MCF 10A (cell line): ENCODE measurements at regions not wholly inside any gene's neighbourhood (a gene's known extent, or its start where the extent isn't known, plus 50 kb on each side); places are given as distances from the start of the nearest gene placed in this dataset.
"Not testable (repeated sequence)": the region's sequence is repeated elsewhere in the genome, so short reads cannot be mapped to it uniquely, and the experiment has no call there.

ENCODE experiments used
- BruUV-seq: library from RNA; stranded (reverse); fragments of 400-500 nt; replicated peaks from 2 replicates; lab custom pipeline; 2021; lab: Mats Ljungman, UMichigan
- CTCF ChIA-PET: fragments of 300-600 bp; sonication (Branson Sonifier 250); formaldehyde crosslinking; extraction: SDS; loops from one replicate; lab custom pipeline; 2021; ENCODE audit warnings: antibody characterized with exemption, inconsistent platforms; lab: Yijun Ruan, JAX
- POLR2A ChIA-PET: fragments of 300-600, 350-650 bp; sonication (Branson Sonifier 250); formaldehyde crosslinking; extraction: SDS; loops from one replicate; lab custom pipeline; 2020; ENCODE audit warnings: antibody characterized with exemption, inconsistent platforms; lab: Yijun Ruan, JAX
- DNase-seq: peaks from one replicate; pipeline ENCODE4 v3.0.0-alpha.2; 2018; ENCODE audit not compliant: unreplicated experiment
- H3K27ac Mint-ChIP-seq: one replicate; pipeline ENCODE4 v1.8.0; 2022; ENCODE audit warnings: mild to moderate bottlenecking, low read depth, mixed read lengths; ENCODE audit not compliant: unreplicated experiment
- H3K27me3 Mint-ChIP-seq: one replicate; pipeline ENCODE4 v1.8.0; 2022; ENCODE audit warnings: mixed read lengths; ENCODE audit not compliant: insufficient read depth, unreplicated experiment
- H3K36me3 Mint-ChIP-seq: one replicate; pipeline ENCODE4 v1.8.0; 2022; ENCODE audit warnings: mild to moderate bottlenecking, moderate library complexity, mixed read lengths; ENCODE audit not compliant: insufficient read depth, unreplicated experiment
- H3K4me1 Mint-ChIP-seq: one replicate; pipeline ENCODE4 v1.8.0; 2022; ENCODE audit warnings: mixed read lengths; ENCODE audit not compliant: insufficient read depth, unreplicated experiment
- H3K4me3 Mint-ChIP-seq: one replicate; pipeline ENCODE4 v1.8.0; 2022; ENCODE audit warnings: mild to moderate bottlenecking, moderate library complexity, mixed read lengths; ENCODE audit not compliant: unreplicated experiment
- H3K9me3 Mint-ChIP-seq: one replicate; pipeline ENCODE4 v1.8.0; 2022; ENCODE audit warnings: mixed read lengths; ENCODE audit not compliant: unreplicated experiment
- intact Hi-C: fragments of 100-400 bp; cut with micrococcal nuclease; formaldehyde crosslinking; loops from 2 replicates; pipeline ENCODE4 v1.14.1; 2022
- TF ChIP-seq, protein P1 (sequence below): fragments of 200-600 bp; IDR thresholded peaks from one replicate; pipeline ENCODE4 v1.8.0; 2022; ENCODE audit warnings: antibody characterized with exemption, mild to moderate bottlenecking; ENCODE audit not compliant: unreplicated experiment

DNA sequence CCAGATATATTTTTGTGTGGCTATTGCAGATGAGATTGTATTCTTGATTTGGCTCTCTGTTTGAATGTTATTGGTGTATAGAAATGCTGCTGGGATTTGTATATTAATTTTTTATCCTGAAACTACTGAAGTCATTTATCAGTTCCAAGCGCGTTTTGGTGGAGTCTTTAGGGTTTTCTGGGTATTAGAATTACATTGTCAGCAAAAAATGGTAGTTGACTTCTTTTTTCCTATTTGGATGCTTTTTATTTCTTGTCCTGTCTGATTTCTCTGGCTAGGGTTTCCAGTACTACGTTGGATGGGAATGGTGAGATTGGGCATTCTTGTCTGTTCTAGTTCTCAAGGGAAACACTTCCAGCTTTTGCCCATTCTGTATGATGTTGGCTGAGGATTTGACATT is 415.5 kb upstream of the CHRM2 start:
- TF ChIP-seq, protein P1, sequence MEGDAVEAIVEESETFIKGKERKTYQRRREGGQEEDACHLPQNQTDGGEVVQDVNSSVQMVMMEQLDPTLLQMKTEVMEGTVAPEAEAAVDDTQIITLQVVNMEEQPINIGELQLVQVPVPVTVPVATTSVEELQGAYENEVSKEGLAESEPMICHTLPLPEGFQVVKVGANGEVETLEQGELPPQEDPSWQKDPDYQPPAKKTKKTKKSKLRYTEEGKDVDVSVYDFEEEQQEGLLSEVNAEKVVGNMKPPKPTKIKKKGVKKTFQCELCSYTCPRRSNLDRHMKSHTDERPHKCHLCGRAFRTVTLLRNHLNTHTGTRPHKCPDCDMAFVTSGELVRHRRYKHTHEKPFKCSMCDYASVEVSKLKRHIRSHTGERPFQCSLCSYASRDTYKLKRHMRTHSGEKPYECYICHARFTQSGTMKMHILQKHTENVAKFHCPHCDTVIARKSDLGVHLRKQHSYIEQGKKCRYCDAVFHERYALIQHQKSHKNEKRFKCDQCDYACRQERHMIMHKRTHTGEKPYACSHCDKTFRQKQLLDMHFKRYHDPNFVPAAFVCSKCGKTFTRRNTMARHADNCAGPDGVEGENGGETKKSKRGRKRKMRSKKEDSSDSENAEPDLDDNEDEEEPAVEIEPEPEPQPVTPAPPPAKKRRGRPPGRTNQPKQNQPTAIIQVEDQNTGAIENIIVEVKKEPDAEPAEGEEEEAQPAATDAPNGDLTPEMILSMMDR: no peak

GRCh38 chr7:136446751-136447150 is 421.7 kb upstream of the CHRM2 start:
- no peak overlapping the region for H3K27ac Mint-ChIP-seq
- POLR2A ChIA-PET: no interaction called here
- BruUV-seq: no TSS peak

More for the DNA sequence above, 415.5 kb upstream of the CHRM2 start:
- Mint-ChIP-seq H3K27me3 (no peaks in the 10 kb centered on the region), H3K27ac (no peak overlapping the region), H3K9me3 (peaks cover 9% of the 10 kb centered on the region), H3K4me1 (no peaks in the 10 kb centered on the region), H3K36me3 (no peaks in the 10 kb centered on the region), H3K4me3 (no peak overlapping the region)
- POLR2A ChIA-PET: no interaction called here
- no peak for DNase-seq
- CTCF ChIA-PET: no interaction called here
- no TSS peak for BruUV-seq
- intact Hi-C loops: no loop called here

GRCh38 chr7:136441835-136442234 is 426.6 kb upstream of the CHRM2 start:
- Mint-ChIP-seq H3K27ac (no peak overlapping the region), H3K4me1 (no peaks in the 10 kb centered on the region), H3K9me3 (no peaks in the 10 kb centered on the region), H3K36me3 (no peaks in the 10 kb centered on the region), H3K4me3 (no peak overlapping the region), H3K27me3 (peaks cover 12% of the 10 kb centered on the region)
- TF ChIP-seq, protein P1: no peak
- ChIA-PET POLR2A (no interaction called here), CTCF (no interaction called here)
- no peak for DNase-seq
- BruUV-seq: no TSS peak
- intact Hi-C loops: no loop called here

More at GRCh38 chr7:136446751-136447150, 421.7 kb upstream of the CHRM2 start:
- H3K36me3 Mint-ChIP-seq: no peaks in the 10 kb centered on the region
- CTCF ChIA-PET: interaction anchor here (0.9 kb wide), 1 partner anchor 240 kb away, joined by 3 read pairs; no protein-coding TSS in a partner anchor
- no peaks in the 10 kb centered on the region for H3K9me3 Mint-ChIP-seq
- H3K27me3 Mint-ChIP-seq: peaks cover 11% of the 10 kb centered on the region
- no peak for DNase-seq
- intact Hi-C loops: no loop called here
- TF ChIP-seq, protein P1: no peak
- H3K4me1 Mint-ChIP-seq: no peaks in the 10 kb centered on the region
- no peak overlapping the region for H3K4me3 Mint-ChIP-seq

DNA sequence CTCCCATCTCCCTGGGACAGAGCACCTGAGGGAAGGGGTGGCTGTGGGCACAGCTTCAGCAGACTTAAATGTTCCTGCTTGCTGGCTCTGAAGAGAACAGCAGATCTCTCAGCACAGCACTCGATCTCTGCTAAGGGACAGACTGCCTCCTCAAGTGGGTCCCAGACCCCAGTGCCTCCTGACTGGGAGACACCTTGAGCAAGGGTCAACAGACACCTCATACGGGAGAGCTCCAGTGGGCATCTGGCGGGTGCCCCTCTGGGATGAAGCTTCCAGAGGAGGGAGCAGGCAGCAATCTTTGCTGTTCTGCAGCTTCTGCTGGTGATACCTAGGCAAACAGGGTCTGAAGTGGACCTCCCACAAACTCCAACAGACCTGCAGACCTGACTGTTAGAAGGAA is 436.7 kb upstream of the CHRM2 start:
- BruUV-seq, H3K9me3 Mint-ChIP-seq, CTCF ChIA-PET, DNase-seq, H3K4me3 Mint-ChIP-seq, H3K27ac Mint-ChIP-seq, POLR2A ChIA-PET, intact Hi-C loops, H3K36me3 Mint-ChIP-seq, H3K4me1 Mint-ChIP-seq: not testable (repeated sequence)
- H3K27me3 Mint-ChIP-seq: peaks cover 34% of the 10 kb centered on the region

DNA sequence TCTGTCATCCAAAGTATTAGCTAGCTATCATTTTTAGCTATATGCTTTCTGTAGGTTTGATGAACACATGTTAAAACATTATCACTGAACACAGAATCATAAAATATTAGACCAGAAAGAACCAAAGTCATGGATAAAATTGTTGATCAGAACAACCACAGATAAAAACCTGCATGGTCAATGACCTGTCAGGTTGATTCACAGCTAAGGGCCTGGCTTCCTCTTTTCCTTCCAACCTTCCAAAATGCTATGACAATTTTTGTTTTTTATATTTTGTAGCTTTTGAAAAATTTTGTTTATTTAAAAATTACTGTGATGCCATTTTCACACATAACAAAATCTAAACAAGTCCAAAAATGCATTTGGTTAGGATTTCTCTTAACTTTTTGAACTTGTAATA is 444.4 kb upstream of the CHRM2 start:
- intact Hi-C loops: no loop called here
- no peaks in the 10 kb centered on the region for H3K9me3 Mint-ChIP-seq
- no TSS peak for BruUV-seq
- no peak for DNase-seq
- H3K27ac Mint-ChIP-seq: no peak overlapping the region
- H3K36me3 Mint-ChIP-seq: no peaks in the 10 kb centered on the region
- CTCF ChIA-PET: interaction anchor here (0.6 to 1.0 kb wide), 2 partner anchors 18 to 99 kb away, joined by 4 read pairs; no protein-coding TSS in a partner anchor
- POLR2A ChIA-PET: no interaction called here
- peaks cover 46% of the 10 kb centered on the region for H3K27me3 Mint-ChIP-seq
- no peaks in the 10 kb centered on the region for H3K4me1 Mint-ChIP-seq
- TF ChIP-seq, protein P1: no peak
- H3K4me3 Mint-ChIP-seq: no peak overlapping the region

DNA sequence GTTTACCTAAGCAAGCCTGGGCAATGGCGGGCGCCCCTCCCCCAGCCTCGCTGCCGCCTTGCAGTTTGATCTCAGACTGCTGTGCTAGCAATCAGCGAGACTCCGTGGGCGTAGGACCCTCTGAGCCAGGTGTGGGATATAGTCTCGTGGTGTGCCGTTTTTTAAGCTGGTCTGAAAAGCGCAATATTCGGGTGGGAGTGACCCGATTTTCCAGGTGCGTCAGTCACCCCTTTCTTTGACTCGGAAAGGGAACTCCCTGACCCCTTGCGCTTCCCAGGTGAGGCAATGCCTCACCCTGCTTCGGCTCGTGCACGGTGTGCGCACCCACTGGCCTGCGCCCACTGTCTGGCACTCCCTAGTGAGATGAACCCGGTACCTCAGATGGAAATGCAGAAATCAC is 442.6 kb upstream of the MTPN start:
- H3K4me3 Mint-ChIP-seq, CTCF ChIA-PET, intact Hi-C loops, H3K9me3 Mint-ChIP-seq, POLR2A ChIA-PET, BruUV-seq, H3K4me1 Mint-ChIP-seq, H3K36me3 Mint-ChIP-seq, DNase-seq, H3K27ac Mint-ChIP-seq: not testable (repeated sequence)
- H3K27me3 Mint-ChIP-seq: peaks cover 32% of the 10 kb centered on the region
